GM12878 (cell line): ENCODE measurements at regions not wholly inside any gene's neighbourhood (a gene's known extent, or its start where the extent isn't known, plus 50 kb on each side); places are given as distances from the start of the nearest gene placed in this dataset.

Experiments
- ATAC-seq: fragments of 200-7000 bp; cut with Tn5 transposase; 3 replicates; pipeline ENCODE4 v1.9.1; 2020; ENCODE audit warnings: mild to moderate bottlenecking, moderate library complexity
- BruUV-seq: library from RNA; stranded (reverse); fragments of 400-500 nt; replicated peaks from 2 replicates; lab custom pipeline; 2021; lab: Mats Ljungman, UMichigan
- CTCF ChIA-PET: fragments of 300-600 bp; sonication (Branson Sonifier 250); formaldehyde crosslinking; extraction: SDS; loops from one replicate; lab custom pipeline; 2021; ENCODE audit warnings: inconsistent platforms; lab: Yijun Ruan, JAX
- POLR2A ChIA-PET: fragments of 350-600 bp; formaldehyde crosslinking; extraction: SDS; loops from one replicate; lab custom pipeline; 2021; ENCODE audit warnings: inconsistent platforms; lab: Charles Lee
- RAD21 ChIA-PET: fragments of 300-600 bp; sonication (Branson Sonifier 250); formaldehyde crosslinking; loops from one replicate; lab custom pipeline; 2023; ENCODE audit warnings: antibody characterized with exemption; ENCODE audit not compliant: unreplicated experiment; lab: Charles Lee
- SMC1A ChIA-PET: fragments of 300-600 bp; sonication (Branson Sonifier 250); formaldehyde crosslinking; loops from one replicate; lab custom pipeline; 2023; ENCODE audit not compliant: unreplicated experiment, uncharacterized antibody; lab: Charles Lee
- DNase-seq: peaks from one replicate; pipeline ENCODE4 v3.0.0-alpha.2; 2011; ENCODE audit warnings: low read depth, low spot score
- FAIRE-seq: peaks from 3 replicates; lab custom pipeline; 2011; peaks lifted over from hg19 to GRCh38; lab: Jason Lieb, UNC
- H2AFZ ChIP-seq: 2 replicates; pipeline ENCODE4 v1.6.0; 2011; ENCODE audit warnings: low read depth, low read length, control low read depth; ENCODE audit not compliant: control insufficient read depth
- H3K27ac ChIP-seq: 2 replicates; pipeline ENCODE4 v1.5.1; 2011; ENCODE audit warnings: control low read depth; ENCODE audit not compliant: control insufficient read depth, insufficient read depth
- H3K27me3 ChIP-seq, 2 experiments: replicated peaks in 1 of 2; 2 replicates each; pipeline versions ENCODE4 v1.6.0 to v1.6.1; 2011; ENCODE audit warnings: low read length in 1 of 2; ENCODE audit not compliant: control insufficient read depth in 2 of 2, insufficient read depth in 2 of 2
- H3K36me3 ChIP-seq, 2 experiments: 2 replicates each; pipeline ENCODE4 v1.5.1; 2011; ENCODE audit warnings: low read length in 1 of 2; ENCODE audit not compliant: control insufficient read depth in 2 of 2, insufficient read depth in 2 of 2
- H3K4me1 ChIP-seq: 2 replicates; pipeline ENCODE4 v1.6.1; 2011; ENCODE audit warnings: mild to moderate bottlenecking, low read length, moderate library complexity, mixed read lengths; ENCODE audit not compliant: control insufficient read depth, insufficient read depth
- H3K4me2 ChIP-seq: 2 replicates; pipeline ENCODE4 v1.6.0; 2011; ENCODE audit warnings: control low read depth; ENCODE audit not compliant: control insufficient read depth, insufficient read depth
- H3K4me3 ChIP-seq: fragments of 200-600 bp; sonication (generic); 2 replicates; pipeline ENCODE4 v1.5.1; 2016
- H3K79me2 ChIP-seq: 2 replicates; pipeline ENCODE4 v1.6.0; 2011; ENCODE audit warnings: low read length; ENCODE audit not compliant: control insufficient read depth, insufficient read depth
- H3K9ac ChIP-seq: 2 replicates; pipeline ENCODE4 v1.8.0; 2011; ENCODE audit warnings: low read length, control low read depth, mixed read lengths; ENCODE audit not compliant: control insufficient read depth, insufficient read depth
- H3K9me3 ChIP-seq: replicated peaks from 3 replicates; pipeline ENCODE4 v1.5.1; 2011; ENCODE audit warnings: mild to moderate bottlenecking, low read length; ENCODE audit not compliant: control insufficient read depth, insufficient read depth
- H4K20me1 ChIP-seq: 2 replicates; pipeline ENCODE4 v1.6.0; 2011; ENCODE audit not compliant: control insufficient read depth, insufficient read depth
- CREB1 ChIP-seq: IDR thresholded peaks from 2 replicates; pipeline ENCODE4 v1.6.1; 2012; ENCODE audit warnings: low read depth, mild to moderate bottlenecking, inconsistent platforms
- DPF2 ChIP-seq: fragments of 450-650 bp; IDR thresholded peaks from 2 replicates; pipeline ENCODE4 v1.6.1; 2017; ENCODE audit warnings: mild to moderate bottlenecking
- TCF12 ChIP-seq: IDR thresholded peaks from 2 replicates; pipeline ENCODE4 v1.6.1; 2011; ENCODE audit warnings: low read depth, mild to moderate bottlenecking, low read length
- ZBTB40 ChIP-seq: fragments of 450-650 bp; IDR thresholded peaks from 2 replicates; pipeline ENCODE4 v1.6.1; 2016; ENCODE audit warnings: mild to moderate bottlenecking, moderate library complexity, borderline replicate concordance
- WGBS: methylation state at CpG from one replicate; pipeline ENCODE4 v1.1.6; 2016; ENCODE audit warnings: low lambda C conversion rate; ENCODE audit not compliant: insufficient replicate concordance, insufficient coverage; ENCODE audit errors: missing lambda C conversion rate; 5-methylcytosine and 5-hydroxymethylcytosine counted together
- in situ Hi-C: fragments of 300-500 bp; cut with MboI; formaldehyde crosslinking; loops from 9 replicates; pipeline ENCODE4 v1.14.3; 2018; ENCODE audit warnings: mixed read lengths
- intact Hi-C: fragments of 100-400 bp; cut with micrococcal nuclease; formaldehyde crosslinking; loops from one replicate; pipeline ENCODE4 v1.14.2; 2022; ENCODE audit not compliant: unreplicated experiment

GRCh38 chr17:6914711-6915110, 81.1 kb upstream of the ALOX12 start:
- in situ Hi-C loops: loop anchor here (5.0 kb wide), 2 partner anchors 93 to 223 kb away; no protein-coding TSS in a partner anchor
- CTCF ChIA-PET: interaction anchor here (0.8 to 6.0 kb wide), 18 partner anchors 9 to 222 kb away, joined by 3 to 237 read pairs (median 4); partner anchors contain the start of gene RNASEK
- H3K9me3 ChIP-seq: no peaks in the 10 kb centered on the region
- H3K4me3 ChIP-seq: no peak overlapping the region
- H3K9ac ChIP-seq: no peak overlapping the region
- H3K4me1 ChIP-seq: peaks cover 4% of the 10 kb centered on the region; the same call in 1 of the 2 replicates
- H3K36me3 ChIP-seq: no peaks in the 10 kb centered on the region
- BruUV-seq: no TSS peak
- ATAC-seq: no peak
- POLR2A ChIA-PET: interaction anchor here (0.9 kb wide), 1 partner anchor 88 kb away, joined by 3 read pairs; no protein-coding TSS in a partner anchor
- SMC1A ChIA-PET: interaction anchor here (0.7 to 4.5 kb wide), 12 partner anchors 11 to 218 kb away, joined by 3 to 67 read pairs (median 4); no protein-coding TSS in a partner anchor
- no peaks in the 10 kb centered on the region for H3K27me3 ChIP-seq
- DNase-seq: no peak
- TF ChIP-seq CREB1 (0 out of 2 replicates have a peak, but pooled peaks have one; percentile 13), DPF2 (no peak), TCF12 (no peak), ZBTB40 (no peak)
- WGBS: 25% methylated on average over 4 of the region's 6 CpGs
- RAD21 ChIA-PET: interaction anchor here (1.1 to 4.5 kb wide), 8 partner anchors 71 to 262 kb away, joined by 3 to 61 read pairs (median 7); partner anchors contain the start of gene BCL6B
- H3K27ac ChIP-seq: no peak overlapping the region
- no peak for FAIRE-seq
- H3K4me2 ChIP-seq: no peak overlapping the region
- intact Hi-C loops: loop anchor here (5.0 to 10.0 kb wide), 3 partner anchors 223 to 260 kb away; partner anchors contain the start of gene ASGR1
- H4K20me1 ChIP-seq: no peaks in the 10 kb centered on the region
- H3K79me2 ChIP-seq: no peaks in the 10 kb centered on the region
- H2AFZ ChIP-seq: no peak overlapping the region
